HG03469 (cell line): ENCODE measurements at regions not wholly inside any gene's neighbourhood (a gene's known extent, or its start where the extent isn't known, plus 50 kb on each side); places are given as distances from the start of the nearest gene placed in this dataset.
"Not testable (repeated sequence)": the region's sequence is repeated elsewhere in the genome, so short reads cannot be mapped to it uniquely, and the experiment has no call there.

ENCODE experiments used
- ATAC-seq: cut with Tn5 transposase; IDR thresholded peaks from one replicate; pipeline ENCODE4 v1.9.1; 2021; ENCODE audit warnings: mild to moderate bottlenecking, moderate library complexity, moderate number of reproducible peaks; ENCODE audit not compliant: unreplicated experiment

GRCh38 chr12:9415898-9416297 lies 191.8 kb downstream of the KLRB1 start:
- ATAC-seq, result not testable (repeated sequence)

- not testable (repeated sequence) for ATAC-seq
These were observed 193.9 kb downstream of the KLRB1 start for GRCh38 chr12:9413862-9414261.

- ATAC-seq, result not testable (repeated sequence)
These were observed 195.3 kb downstream of the KLRB1 start for GRCh38 chr12:9412459-9412858.

- not testable (repeated sequence) for ATAC-seq
These were observed 196.0 kb downstream of the KLRB1 start for GRCh38 chr12:9411616-9412268.

GRCh38 chr12:9407425-9407748 lies 199.2 kb upstream of the PZP start:
- not testable (repeated sequence) for ATAC-seq

- no peak for ATAC-seq
These were observed 198.6 kb upstream of the PZP start for GRCh38 chr12:9406564-9407424.

- ATAC-seq, result no peak
These were observed 197.8 kb upstream of the PZP start for GRCh38 chr12:9405886-9406563.

GRCh38 chr12:9404469-9405260 lies 196.5 kb upstream of the PZP start:
- no peak for ATAC-seq

- ATAC-seq, result no peak
These were observed 195.8 kb upstream of the PZP start for GRCh38 chr12:9404031-9404430.

- not testable (repeated sequence) for ATAC-seq
These were observed 194.3 kb upstream of the PZP start for GRCh38 chr12:9402432-9403040.

GRCh38 chr12:9396367-9396766 lies 188.2 kb upstream of the PZP start:
- ATAC-seq, result not testable (repeated sequence)

- ATAC-seq, result not testable (repeated sequence)
These were observed 187.0 kb upstream of the PZP start for GRCh38 chr12:9395220-9395619.

- no peak for ATAC-seq
These were observed 184.6 kb upstream of the PZP start for GRCh38 chr12:9392842-9393241.

GRCh38 chr12:9391815-9392214 lies 183.6 kb upstream of the PZP start:
- no peak for ATAC-seq

- no peak for ATAC-seq
These were observed 182.6 kb upstream of the PZP start for GRCh38 chr12:9390761-9391160.

GRCh38 chr12:9389796-9390195 lies 181.6 kb upstream of the PZP start:
- ATAC-seq, result no peak

- ATAC-seq, result no peak
These were observed 180.2 kb upstream of the PZP start for GRCh38 chr12:9388379-9388778.

- ATAC-seq, result no peak
These were observed 179.3 kb upstream of the PZP start for GRCh38 chr12:9387450-9387849.

- no peak for ATAC-seq
These were observed 175.4 kb upstream of the PZP start for GRCh38 chr12:9383585-9383984.

- no peak for ATAC-seq
These were observed 173.4 kb upstream of the PZP start for GRCh38 chr12:9381619-9382018.

- no peak for ATAC-seq
These were observed 172.5 kb upstream of the PZP start for GRCh38 chr12:9380650-9381049.
